GM12874 (cell line): ENCODE measurements at regions not wholly inside any gene's neighbourhood (a gene's known extent, or its start where the extent isn't known, plus 50 kb on each side); places are given as distances from the start of the nearest gene placed in this dataset.

Source experiments
- CTCF ChIP-seq: IDR thresholded peaks from 2 replicates; pipeline ENCODE4 v1.5.1; 2011; ENCODE audit warnings: low read depth, mild to moderate bottlenecking, control low read depth, low read length, moderate library complexity; ENCODE audit not compliant: insufficient read depth

- TF ChIP-seq CTCF, result no peak
Observed at GRCh38 chr7:82594665-82595064, 151.1 kb upstream of the CACNA2D1 start.

- no peak for TF ChIP-seq CTCF
Observed at GRCh38 chr7:82593780-82594179, 150.2 kb upstream of the CACNA2D1 start.

GRCh38 chr7:82592416-82592815 is 148.8 kb upstream of the CACNA2D1 start:
- no peak for TF ChIP-seq CTCF

- no peak for TF ChIP-seq CTCF
Observed at GRCh38 chr7:82579047-82579446, 135.5 kb upstream of the CACNA2D1 start.

GRCh38 chr7:82578430-82578829 is 134.9 kb upstream of the CACNA2D1 start:
- no peak for TF ChIP-seq CTCF

- peak; percentile 80 for TF ChIP-seq CTCF
Observed at GRCh38 chr7:82572195-82572880, 128.8 kb upstream of the CACNA2D1 start.

GRCh38 chr7:82567841-82568240 is 124.3 kb upstream of the CACNA2D1 start:
- no peak for TF ChIP-seq CTCF
